ENCODE measurements at regions not wholly inside any gene's neighbourhood (a gene's known extent, or its start where the extent isn't known, plus 50 kb on each side); places are given as distances from the start of the nearest gene placed in this dataset.

DNA sequence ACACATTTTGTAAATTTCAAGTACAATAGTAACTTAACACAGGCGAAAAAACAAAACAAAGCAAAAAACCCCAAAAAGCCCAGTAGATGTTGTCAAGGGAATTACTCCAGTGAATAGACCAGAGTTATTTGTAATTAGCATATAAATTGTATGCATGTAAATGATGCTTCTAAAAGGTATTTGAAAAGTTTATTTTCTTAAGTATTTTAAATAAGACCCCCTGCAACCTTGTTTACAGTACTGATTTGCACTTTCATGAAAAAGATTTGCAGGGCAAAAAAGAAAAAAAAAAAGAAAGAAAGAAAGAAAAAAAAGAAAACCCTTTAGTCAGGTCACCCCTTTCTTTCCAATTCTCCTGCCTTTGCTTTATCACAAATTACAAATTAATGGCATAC, 372.3 kb upstream of the IRX2 start:
- no peak for DNase-seq (ENCODE audit: low read depth)
- TF ChIP-seq CTCF (IDR thresholded peaks at IDR 0.05; ENCODE audit: low read depth, low read length, missing control alignments), result no peak
- in situ Hi-C loops (cut with HindIII; ENCODE audit: low sequenced_read_pairs), result no loop called here
- no peak overlapping the region for H3K4me3 ChIP-seq (ENCODE audit: low read depth, low read length)

DNA sequence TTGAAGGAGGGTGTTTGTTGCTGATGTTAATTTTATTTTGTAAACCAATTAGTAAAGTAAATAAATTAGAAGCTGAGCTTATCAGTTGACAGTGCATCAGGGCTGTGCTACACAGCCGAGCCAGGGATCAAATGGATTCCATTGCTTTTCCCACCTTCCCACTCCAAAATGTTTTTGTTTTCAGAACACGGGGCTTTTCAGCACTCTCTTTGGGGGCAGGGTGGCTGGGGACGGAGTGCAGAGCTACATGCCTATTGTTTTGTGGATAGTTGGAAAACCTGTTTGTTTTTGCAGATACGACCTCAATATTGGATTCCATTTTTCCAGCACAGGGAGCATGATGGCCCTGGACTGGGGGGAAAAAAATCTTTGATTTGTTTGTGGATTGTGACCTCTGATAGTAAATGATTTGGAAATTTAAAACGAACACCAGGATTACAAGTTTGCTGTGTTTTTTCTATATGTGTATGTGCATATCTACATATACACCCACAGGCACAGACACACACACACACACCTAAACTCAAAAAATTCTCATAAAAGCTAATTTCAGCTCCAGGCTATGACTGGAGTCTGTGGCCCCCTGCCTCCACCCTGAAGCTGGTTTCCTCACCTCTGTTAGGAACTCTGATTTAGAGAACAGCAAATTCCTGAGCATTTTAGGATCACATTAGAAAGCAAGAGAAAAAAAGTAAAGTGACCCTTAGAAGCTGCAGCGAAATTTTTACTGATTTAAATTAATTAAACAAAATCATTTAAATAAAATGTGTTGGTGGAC, 371.7 kb upstream of the IRX2 start:
- no peak for DNase-seq (ENCODE audit: low read depth)
- TF ChIP-seq CTCF (IDR thresholded peaks at IDR 0.05; ENCODE audit: low read depth, low read length, missing control alignments), result no peak
- in situ Hi-C loops (cut with HindIII; ENCODE audit: low sequenced_read_pairs), result no loop called here
- no peak overlapping the region for H3K4me3 ChIP-seq (ENCODE audit: low read depth, low read length)

DNA sequence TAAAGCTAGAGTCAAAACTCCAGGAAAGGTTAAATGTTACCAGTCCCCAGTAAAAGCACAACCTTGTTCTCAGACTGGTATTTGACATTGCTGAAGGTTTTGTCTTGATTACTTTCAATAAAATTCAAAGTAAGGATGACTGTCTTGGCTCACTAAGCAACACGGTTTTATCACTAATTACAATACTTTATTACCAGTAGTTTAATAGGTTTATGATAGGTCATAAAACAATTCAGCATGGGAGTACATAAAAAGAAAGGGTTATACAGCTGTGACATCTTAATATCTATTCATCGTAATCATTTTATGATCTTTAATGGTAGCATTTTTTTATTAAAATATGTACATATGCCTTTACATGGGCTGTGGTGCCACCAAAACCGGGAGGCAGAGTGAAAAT, 370.7 kb upstream of the IRX2 start:
- no peak for TF ChIP-seq CTCF (IDR thresholded peaks at IDR 0.05; ENCODE audit: low read depth, low read length, missing control alignments)
- no peak for DNase-seq (ENCODE audit: low read depth)
- H3K4me3 ChIP-seq (ENCODE audit: low read depth, low read length), result no peak overlapping the region
- in situ Hi-C loops (cut with HindIII; ENCODE audit: low sequenced_read_pairs), result no loop called here

- DNase-seq (ENCODE audit: low read depth), result no peak
- in situ Hi-C loops (cut with HindIII; ENCODE audit: low sequenced_read_pairs), result no loop called here
- no peak overlapping the region for H3K4me3 ChIP-seq (ENCODE audit: low read depth, low read length)
- no peak for TF ChIP-seq CTCF (IDR thresholded peaks at IDR 0.05; ENCODE audit: low read depth, low read length, missing control alignments)
Observed at GRCh38 chr5:3121813-3122212, 370.3 kb upstream of the IRX2 start.

- no peak for TF ChIP-seq CTCF (IDR thresholded peaks at IDR 0.05; ENCODE audit: low read depth, low read length, missing control alignments)
- DNase-seq (ENCODE audit: low read depth), result no peak
- H3K4me3 ChIP-seq (ENCODE audit: low read depth, low read length), result no peak overlapping the region
- in situ Hi-C loops (cut with HindIII; ENCODE audit: low sequenced_read_pairs), result no loop called here
Observed at GRCh38 chr5:3120028-3120427, 368.6 kb upstream of the IRX2 start.

DNA sequence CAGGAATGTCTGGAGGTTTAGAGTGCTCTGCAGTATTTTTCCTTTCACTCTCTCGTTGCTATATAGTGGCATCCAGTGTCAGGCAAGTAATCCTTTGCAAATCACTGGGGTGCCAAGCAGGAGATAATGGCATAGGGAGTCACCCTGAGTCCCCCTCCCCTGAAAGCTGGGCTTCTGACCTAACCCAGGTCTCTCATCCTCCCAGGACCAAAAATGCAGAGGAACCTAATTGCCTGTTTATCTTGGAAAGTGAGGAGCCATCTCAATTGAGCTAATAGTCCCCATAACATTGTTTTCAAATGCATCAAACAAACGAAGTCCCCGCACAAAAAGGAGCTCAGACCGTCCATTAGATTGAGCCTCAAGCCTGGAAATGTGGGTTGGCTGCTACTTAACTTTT, 368.0 kb upstream of the IRX2 start:
- in situ Hi-C loops (cut with HindIII; ENCODE audit: low sequenced_read_pairs), result no loop called here
- no peak for DNase-seq (ENCODE audit: low read depth)
- H3K4me3 ChIP-seq (ENCODE audit: low read depth, low read length), result no peak overlapping the region
- TF ChIP-seq CTCF (IDR thresholded peaks at IDR 0.05; ENCODE audit: low read depth, low read length, missing control alignments), result no peak

All from astrocyte of the cerebellum (primary cell).